ENCODE measurements at regions not wholly inside any gene's neighbourhood (a gene's known extent, or its start where the extent isn't known, plus 50 kb on each side); places are given as distances from the start of the nearest gene placed in this dataset.
A peak's percentile ranks its signal among the peaks of the same experiment; 100 is the strongest.

GRCh38 chr2:23198316-23199114 is 186.5 kb upstream of the KLHL29 start:
- H3K4me3 ChIP-seq (ENCODE audit: low read length), result no peak overlapping the region
- no peak for TF ChIP-seq CTCF (conservative IDR thresholded peaks at IDR 0.05; ENCODE audit: low read depth, low read length)
- no peak for DNase-seq (ENCODE audit: low read depth)

GRCh38 chr2:23199115-23199918 is 185.7 kb upstream of the KLHL29 start:
- TF ChIP-seq CTCF (conservative IDR thresholded peaks at IDR 0.05; ENCODE audit: low read depth, low read length), result peak; percentile 64
- no peak overlapping the region for H3K4me3 ChIP-seq (ENCODE audit: low read length)
- DNase-seq (ENCODE audit: low read depth), result no peak

GRCh38 chr2:23200068-23200786 is 184.8 kb upstream of the KLHL29 start:
- no peak for TF ChIP-seq CTCF (conservative IDR thresholded peaks at IDR 0.05; ENCODE audit: low read depth, low read length)
- H3K4me3 ChIP-seq (ENCODE audit: low read length), result no peak overlapping the region
- DNase-seq (ENCODE audit: low read depth), result no peak

- H3K4me3 ChIP-seq (ENCODE audit: low read length), result no peak overlapping the region
- no peak for TF ChIP-seq CTCF (conservative IDR thresholded peaks at IDR 0.05; ENCODE audit: low read depth, low read length)
- no peak for DNase-seq (ENCODE audit: low read depth)
Observed at GRCh38 chr2:23200787-23201114, 184.2 kb upstream of the KLHL29 start.

GRCh38 chr2:23203383-23203782 is 181.6 kb upstream of the KLHL29 start:
- H3K4me3 ChIP-seq (ENCODE audit: low read length), result no peak overlapping the region
- TF ChIP-seq CTCF (conservative IDR thresholded peaks at IDR 0.05; ENCODE audit: low read depth, low read length), result no peak
- DNase-seq (ENCODE audit: low read depth), result no peak

GRCh38 chr2:23204685-23205242 is 180.2 kb upstream of the KLHL29 start:
- no peak overlapping the region for H3K4me3 ChIP-seq (ENCODE audit: low read length)
- TF ChIP-seq CTCF (conservative IDR thresholded peaks at IDR 0.05; ENCODE audit: low read depth, low read length), result no peak
- DNase-seq (ENCODE audit: low read depth), result no peak

Measured in retinal pigment epithelial cell (primary cell).